Transverse colon (tissue), 3 donors: ENCODE measurements at regions not wholly inside any gene's neighbourhood (a gene's known extent, or its start where the extent isn't known, plus 50 kb on each side); places are given as distances from the start of the nearest gene placed in this dataset.

Experiments
- CTCF ChIP-seq, 5 experiments: fragments of 200-600 bp in 3 of 5; fragments of 450-650 bp in 2 of 5; sonication (generic) in 3 of 5; IDR thresholded peaks; 1 replicate in 2 of 5; 2 replicates in 3 of 5; pipeline ENCODE4 v1.5.1; 2016 to 2017; ENCODE audit warnings: antibody characterized with exemption in 5 of 5, inconsistent platforms in 3 of 5, mild to moderate bottlenecking in 2 of 5, moderate library complexity in 1 of 5
- POLR2A ChIP-seq: fragments of 450-650 bp; IDR thresholded peaks from one replicate; pipeline ENCODE4 v1.6.1; 2016; ENCODE audit warnings: antibody characterized with exemption, mild to moderate bottlenecking, moderate library complexity

DNA sequence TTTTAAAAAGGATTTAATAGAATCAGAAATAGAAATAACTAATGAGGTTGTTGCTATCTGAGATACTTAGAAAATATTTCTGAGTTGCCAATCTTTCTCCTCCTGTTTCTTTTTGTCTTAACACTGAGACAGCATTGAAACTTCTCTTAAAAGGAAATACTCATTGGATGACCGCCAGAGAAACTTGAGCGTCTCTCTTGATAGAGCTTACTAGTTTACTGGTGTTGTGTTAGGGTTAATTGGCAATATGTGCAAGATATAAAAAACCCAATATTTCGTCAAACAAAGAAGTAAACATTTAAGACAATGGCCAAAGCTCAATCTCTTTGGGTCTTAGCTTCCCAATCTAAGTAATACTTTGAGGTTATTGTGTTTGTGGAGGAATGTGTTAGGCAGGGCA, 176.4 kb upstream of the CHD1 start:
- TF ChIP-seq CTCF (IDR thresholded peaks at IDR 0.05): no peak
- no peak for TF ChIP-seq POLR2A
